ENCODE measurements at regions not wholly inside any gene's neighbourhood (a gene's known extent, or its start where the extent isn't known, plus 50 kb on each side); places are given as distances from the start of the nearest gene placed in this dataset.

DNA sequence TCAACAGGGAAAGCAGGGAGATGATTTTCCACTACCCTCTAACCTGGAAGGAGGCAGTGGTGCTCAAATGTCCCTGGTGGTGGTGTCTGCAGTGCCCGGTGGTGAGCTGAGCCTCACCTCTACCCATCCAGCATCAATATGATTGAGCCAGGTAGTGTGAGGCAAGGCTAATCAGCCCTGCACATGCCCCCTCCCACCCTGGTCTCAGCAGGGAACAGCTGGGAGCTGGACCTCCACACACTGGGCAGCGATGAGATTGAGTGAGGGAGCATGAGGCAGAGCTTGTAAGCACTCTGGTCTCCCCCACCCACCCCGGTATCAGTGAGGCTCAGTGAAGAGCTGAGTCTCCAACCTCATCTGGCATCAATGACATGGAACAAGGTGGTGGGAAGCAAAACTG, 634.3 kb downstream of the PTPRU start:
- peaks cover 30% of the 10 kb centered on the region for H3K27me3 Mint-ChIP-seq (ENCODE audit: low read depth)

DNA sequence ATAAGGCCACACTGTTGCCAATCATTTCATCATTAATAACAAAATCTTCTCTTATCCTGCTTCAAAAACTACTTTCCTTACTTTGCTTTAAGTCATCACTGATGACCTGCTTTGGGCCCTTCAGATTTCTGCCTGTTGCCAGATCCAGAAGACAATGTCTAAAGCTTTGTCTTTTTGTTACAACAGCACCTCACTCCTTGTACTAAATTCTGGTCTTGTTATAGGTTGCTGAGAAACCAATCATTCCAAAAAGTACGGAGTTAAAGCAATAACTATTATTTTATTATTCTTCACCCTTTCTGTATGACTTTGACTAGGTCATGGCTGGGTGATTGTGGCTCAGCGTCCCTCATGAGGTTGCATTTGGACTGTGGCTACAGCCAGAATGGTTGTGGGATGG, 633.5 kb downstream of the PTPRU start:
- Mint-ChIP-seq H3K36me3 (ENCODE audit: low read depth) (no peaks in the 10 kb centered on the region), H3K27me3 (ENCODE audit: low read depth) (peaks cover 30% of the 10 kb centered on the region), H3K9me3 (ENCODE audit: low read depth) (peaks cover 9% of the 10 kb centered on the region), H3K4me3 (ENCODE audit: unreplicated experiment) (no peak overlapping the region), H3K4me1 (ENCODE audit: low read depth) (no peaks in the 10 kb centered on the region), H3K27ac (ENCODE audit: unreplicated experiment) (no peak overlapping the region)
- TF ChIP-seq, protein P1, sequence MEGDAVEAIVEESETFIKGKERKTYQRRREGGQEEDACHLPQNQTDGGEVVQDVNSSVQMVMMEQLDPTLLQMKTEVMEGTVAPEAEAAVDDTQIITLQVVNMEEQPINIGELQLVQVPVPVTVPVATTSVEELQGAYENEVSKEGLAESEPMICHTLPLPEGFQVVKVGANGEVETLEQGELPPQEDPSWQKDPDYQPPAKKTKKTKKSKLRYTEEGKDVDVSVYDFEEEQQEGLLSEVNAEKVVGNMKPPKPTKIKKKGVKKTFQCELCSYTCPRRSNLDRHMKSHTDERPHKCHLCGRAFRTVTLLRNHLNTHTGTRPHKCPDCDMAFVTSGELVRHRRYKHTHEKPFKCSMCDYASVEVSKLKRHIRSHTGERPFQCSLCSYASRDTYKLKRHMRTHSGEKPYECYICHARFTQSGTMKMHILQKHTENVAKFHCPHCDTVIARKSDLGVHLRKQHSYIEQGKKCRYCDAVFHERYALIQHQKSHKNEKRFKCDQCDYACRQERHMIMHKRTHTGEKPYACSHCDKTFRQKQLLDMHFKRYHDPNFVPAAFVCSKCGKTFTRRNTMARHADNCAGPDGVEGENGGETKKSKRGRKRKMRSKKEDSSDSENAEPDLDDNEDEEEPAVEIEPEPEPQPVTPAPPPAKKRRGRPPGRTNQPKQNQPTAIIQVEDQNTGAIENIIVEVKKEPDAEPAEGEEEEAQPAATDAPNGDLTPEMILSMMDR (IDR thresholded peaks at IDR 0.05): no peak
- no peak for DNase-seq (ENCODE audit: low spot score)

More for the DNA sequence above, 634.3 kb downstream of the PTPRU start:
- Mint-ChIP-seq H3K27ac (ENCODE audit: unreplicated experiment) (no peak overlapping the region), H3K36me3 (ENCODE audit: low read depth) (no peaks in the 10 kb centered on the region), H3K4me3 (ENCODE audit: unreplicated experiment) (no peak overlapping the region), H3K9me3 (ENCODE audit: low read depth) (peaks cover 9% of the 10 kb centered on the region), H3K4me1 (ENCODE audit: low read depth) (no peaks in the 10 kb centered on the region)
- TF ChIP-seq, protein P1 (IDR thresholded peaks at IDR 0.05): no peak
- no peak for DNase-seq (ENCODE audit: low spot score)

DNA sequence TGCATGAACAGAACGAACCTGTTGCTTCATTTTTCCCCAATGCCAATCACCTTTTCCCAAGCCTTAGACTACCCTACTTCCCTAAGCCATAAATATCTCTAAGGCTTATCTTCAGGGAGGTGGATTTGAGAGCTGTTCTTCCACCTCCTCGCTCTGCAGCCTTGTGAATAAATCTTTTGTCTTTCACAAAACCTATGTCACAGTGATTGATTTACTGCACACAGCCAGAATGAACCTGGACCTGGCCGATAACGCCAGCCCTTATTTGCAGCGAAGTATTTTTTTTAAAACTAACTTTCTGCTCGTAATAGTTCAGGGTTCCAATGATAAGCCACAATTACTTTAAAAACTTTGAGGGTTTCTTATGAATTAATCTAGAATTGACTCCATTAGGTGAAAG, 632.6 kb downstream of the PTPRU start:
- H3K36me3 Mint-ChIP-seq (ENCODE audit: low read depth): no peaks in the 10 kb centered on the region

DNA sequence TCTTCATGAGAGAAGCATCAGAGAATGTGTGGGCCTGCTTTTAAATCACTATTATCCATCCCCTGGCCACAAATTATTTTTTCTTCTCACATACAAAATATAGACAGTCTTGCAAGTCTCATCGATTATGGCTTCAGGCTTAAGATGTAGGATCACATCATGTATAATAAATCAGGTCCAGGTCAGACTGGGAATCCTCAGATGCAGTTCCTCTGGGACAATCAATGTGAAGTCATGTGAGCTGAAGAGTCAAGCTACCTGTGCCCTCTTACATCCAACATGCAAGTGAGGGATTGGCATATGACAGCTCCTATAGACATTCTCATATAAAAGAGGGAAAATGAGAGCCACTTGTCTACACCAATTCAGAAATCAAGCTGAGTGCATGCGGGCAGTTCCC, 631.8 kb downstream of the PTPRU start:
- Mint-ChIP-seq H3K4me3 (ENCODE audit: unreplicated experiment) (no peak overlapping the region), H3K27me3 (ENCODE audit: low read depth) (peaks cover 25% of the 10 kb centered on the region), H3K4me1 (ENCODE audit: low read depth) (no peaks in the 10 kb centered on the region), H3K36me3 (ENCODE audit: low read depth) (no peaks in the 10 kb centered on the region), H3K9me3 (ENCODE audit: low read depth) (peaks cover 9% of the 10 kb centered on the region), H3K27ac (ENCODE audit: unreplicated experiment) (no peak overlapping the region)
- TF ChIP-seq, protein P1 (IDR thresholded peaks at IDR 0.05): no peak
- no peak for DNase-seq (ENCODE audit: low spot score)

More for the DNA sequence above, 632.6 kb downstream of the PTPRU start:
- TF ChIP-seq, protein P1 (IDR thresholded peaks at IDR 0.05): no peak
- Mint-ChIP-seq H3K27me3 (ENCODE audit: low read depth) (peaks cover 30% of the 10 kb centered on the region), H3K4me1 (ENCODE audit: low read depth) (no peaks in the 10 kb centered on the region), H3K27ac (ENCODE audit: unreplicated experiment) (no peak overlapping the region), H3K9me3 (ENCODE audit: low read depth) (peaks cover 9% of the 10 kb centered on the region), H3K4me3 (ENCODE audit: unreplicated experiment) (no peak overlapping the region)
- no peak for DNase-seq (ENCODE audit: low spot score)

DNA sequence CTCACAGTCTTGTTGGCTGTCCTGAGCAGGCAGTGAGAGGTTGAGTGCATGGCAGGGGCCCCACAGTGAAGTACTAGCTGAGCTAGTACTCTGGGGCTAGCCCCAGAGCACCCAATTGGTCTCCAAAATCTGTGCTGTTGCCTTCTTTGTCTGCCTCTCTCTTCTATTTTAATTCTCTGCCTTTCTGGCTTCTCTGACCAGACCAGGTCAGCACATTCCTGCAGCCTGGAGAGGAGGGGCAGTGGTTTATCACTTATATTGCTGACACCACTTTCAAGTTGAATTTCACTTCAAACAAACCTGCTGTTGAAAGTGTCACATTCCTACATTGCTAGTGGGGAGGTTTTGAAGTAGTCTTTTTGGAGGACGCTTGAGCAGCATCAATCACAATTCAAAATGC, 628.7 kb downstream of the PTPRU start:
- H3K4me1 Mint-ChIP-seq (ENCODE audit: low read depth): no peaks in the 10 kb centered on the region
- DNase-seq (ENCODE audit: low spot score): no peak
- TF ChIP-seq, protein P1 (IDR thresholded peaks at IDR 0.05): no peak
- peaks cover 12% of the 10 kb centered on the region for H3K9me3 Mint-ChIP-seq (ENCODE audit: low read depth)
- H3K27me3 Mint-ChIP-seq (ENCODE audit: low read depth): peaks cover 18% of the 10 kb centered on the region
- no peak overlapping the region for H3K4me3 Mint-ChIP-seq (ENCODE audit: unreplicated experiment)
- no peaks in the 10 kb centered on the region for H3K36me3 Mint-ChIP-seq (ENCODE audit: low read depth)
- no peak overlapping the region for H3K27ac Mint-ChIP-seq (ENCODE audit: unreplicated experiment)
